Choroid plexus epithelial cell (primary cell): ENCODE measurements at regions not wholly inside any gene's neighbourhood (a gene's known extent, or its start where the extent isn't known, plus 50 kb on each side); places are given as distances from the start of the nearest gene placed in this dataset.

Source experiments
- DNase-seq: peaks from one replicate; pipeline ENCODE4 v3.0.0-alpha.2; 2010; ENCODE audit warnings: low read depth
- H3K4me3 ChIP-seq: 2 replicates; pipeline ENCODE4 v1.5.1; 2011; ENCODE audit warnings: low read depth, mild to moderate bottlenecking, control low read depth, low read length, moderate library complexity
- TF ChIP-seq, protein P1 (sequence below): conservative IDR thresholded peaks from 2 replicates; pipeline ENCODE4 v1.5.1; 2011; ENCODE audit warnings: low read depth, mild to moderate bottlenecking, control low read depth, inconsistent platforms, low read length, moderate library complexity

DNA sequence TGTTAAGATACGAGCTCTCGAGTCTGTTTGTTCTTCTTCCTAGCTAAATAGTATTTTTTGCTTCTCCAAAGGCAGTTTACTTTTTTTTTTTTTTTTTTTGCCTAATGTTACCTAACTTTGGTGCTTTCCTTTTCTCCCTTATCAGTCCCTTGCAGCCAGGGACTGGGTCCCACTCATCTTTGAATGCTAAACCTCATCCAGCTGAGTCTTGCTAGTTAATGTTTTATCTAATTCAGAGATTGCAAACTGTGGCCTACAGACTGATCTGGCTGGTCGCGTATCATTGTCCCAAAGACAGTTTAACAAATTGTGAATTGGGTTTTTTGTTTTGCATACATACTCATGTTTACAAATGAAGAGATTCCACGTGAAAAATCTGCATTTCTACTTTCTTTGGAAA is 95.7 kb upstream of the EFNA5 start:
- H3K4me3 ChIP-seq: no peak overlapping the region
- DNase-seq: no peak
- TF ChIP-seq, protein P1, sequence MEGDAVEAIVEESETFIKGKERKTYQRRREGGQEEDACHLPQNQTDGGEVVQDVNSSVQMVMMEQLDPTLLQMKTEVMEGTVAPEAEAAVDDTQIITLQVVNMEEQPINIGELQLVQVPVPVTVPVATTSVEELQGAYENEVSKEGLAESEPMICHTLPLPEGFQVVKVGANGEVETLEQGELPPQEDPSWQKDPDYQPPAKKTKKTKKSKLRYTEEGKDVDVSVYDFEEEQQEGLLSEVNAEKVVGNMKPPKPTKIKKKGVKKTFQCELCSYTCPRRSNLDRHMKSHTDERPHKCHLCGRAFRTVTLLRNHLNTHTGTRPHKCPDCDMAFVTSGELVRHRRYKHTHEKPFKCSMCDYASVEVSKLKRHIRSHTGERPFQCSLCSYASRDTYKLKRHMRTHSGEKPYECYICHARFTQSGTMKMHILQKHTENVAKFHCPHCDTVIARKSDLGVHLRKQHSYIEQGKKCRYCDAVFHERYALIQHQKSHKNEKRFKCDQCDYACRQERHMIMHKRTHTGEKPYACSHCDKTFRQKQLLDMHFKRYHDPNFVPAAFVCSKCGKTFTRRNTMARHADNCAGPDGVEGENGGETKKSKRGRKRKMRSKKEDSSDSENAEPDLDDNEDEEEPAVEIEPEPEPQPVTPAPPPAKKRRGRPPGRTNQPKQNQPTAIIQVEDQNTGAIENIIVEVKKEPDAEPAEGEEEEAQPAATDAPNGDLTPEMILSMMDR: no peak

DNA sequence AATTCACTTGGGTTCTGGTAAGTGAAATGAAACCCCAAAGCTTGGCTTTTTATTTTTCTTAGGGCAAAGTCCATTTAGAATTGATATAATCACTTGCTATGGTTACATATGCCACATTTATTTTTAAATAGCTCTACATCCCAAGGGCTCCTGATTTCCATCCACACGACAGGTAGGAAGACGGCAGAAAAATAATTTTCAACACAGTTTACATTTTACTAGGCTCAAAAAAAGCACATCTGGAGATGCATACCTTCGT is 95.0 kb upstream of the EFNA5 start:
- DNase-seq: no peak
- H3K4me3 ChIP-seq: no peak overlapping the region
- TF ChIP-seq, protein P1: no peak

DNA sequence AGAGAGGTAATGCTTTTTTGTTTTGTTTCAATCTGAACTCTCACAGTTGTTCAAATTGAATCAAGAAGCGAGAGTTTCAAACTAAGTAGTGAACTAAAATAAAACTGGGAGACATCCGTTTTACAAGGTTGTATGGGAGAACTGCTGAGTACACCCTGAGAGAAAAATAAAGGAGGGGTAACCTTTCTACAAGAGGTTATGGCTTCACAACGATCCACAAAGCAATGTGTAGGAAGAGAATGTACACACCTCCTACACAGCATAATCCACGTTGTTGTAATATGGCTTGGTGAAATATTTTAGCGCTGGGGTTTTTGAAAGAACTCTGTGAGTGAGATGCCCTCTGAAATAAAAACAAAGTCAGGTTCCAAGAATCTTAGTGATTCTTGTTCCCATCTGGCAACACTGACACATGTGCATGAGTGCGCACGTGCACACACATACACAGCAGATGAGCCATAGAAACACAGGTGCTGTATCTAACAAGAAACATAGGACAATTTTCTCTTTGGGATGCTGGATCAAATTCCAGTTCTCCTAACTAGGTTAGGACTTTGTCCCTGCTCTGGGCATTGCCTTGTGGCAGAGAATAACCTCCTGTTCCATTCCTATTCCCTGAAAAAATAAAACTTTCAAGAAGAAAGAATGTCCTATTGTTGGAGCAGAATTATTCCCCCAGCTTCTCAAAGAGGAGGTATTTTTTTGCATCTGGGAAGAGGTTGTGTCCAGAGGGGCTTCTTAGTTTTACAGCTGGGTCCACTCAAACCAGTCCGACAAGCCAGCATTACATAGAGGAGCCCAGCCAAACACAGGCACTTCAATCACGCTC is 94.5 kb upstream of the EFNA5 start:
- H3K4me3 ChIP-seq: no peak overlapping the region
- TF ChIP-seq, protein P1: no peak
- no peak for DNase-seq

DNA sequence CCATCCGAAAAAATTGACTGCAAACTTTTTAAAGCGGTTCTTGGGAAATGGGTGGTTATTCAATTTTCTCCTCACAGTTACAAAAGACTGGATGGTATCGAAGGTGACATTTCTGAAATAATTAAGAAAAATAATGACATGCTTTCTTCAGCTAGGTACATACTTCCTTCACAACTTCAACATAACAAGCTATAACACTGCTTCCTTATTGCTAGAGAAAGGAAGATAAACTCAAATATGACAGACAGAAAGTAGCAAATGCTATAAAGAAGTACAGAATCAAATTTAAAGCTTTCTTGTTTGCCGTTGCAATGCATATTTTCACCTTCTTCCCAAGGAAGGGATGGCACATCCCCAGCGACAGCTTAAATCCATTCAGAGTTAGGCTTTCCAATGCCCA is 93.5 kb upstream of the EFNA5 start:
- no peak overlapping the region for H3K4me3 ChIP-seq
- no peak for DNase-seq
- TF ChIP-seq, protein P1: no peak

DNA sequence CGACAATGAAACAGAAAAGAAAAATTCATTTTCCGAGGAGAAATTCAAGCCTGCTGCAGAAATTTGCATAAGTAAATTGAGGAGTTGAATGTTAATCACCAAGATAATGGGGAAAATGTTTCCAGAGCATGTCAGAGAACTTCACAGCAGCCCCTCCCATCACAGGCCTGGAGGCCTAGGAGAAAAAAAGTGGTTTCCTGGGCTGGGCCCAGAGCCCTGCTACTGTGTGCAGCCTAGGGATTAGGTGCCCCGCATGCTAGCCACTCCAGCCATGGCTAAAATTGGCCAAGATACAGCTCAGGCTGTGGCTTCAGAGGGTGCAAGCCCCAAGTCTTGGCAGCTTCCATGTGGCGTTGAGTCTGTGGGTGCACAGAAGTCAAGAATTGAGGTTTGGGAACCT is 82.7 kb upstream of the EFNA5 start:
- DNase-seq: no peak
- TF ChIP-seq, protein P1: no peak
- no peak overlapping the region for H3K4me3 ChIP-seq

DNA sequence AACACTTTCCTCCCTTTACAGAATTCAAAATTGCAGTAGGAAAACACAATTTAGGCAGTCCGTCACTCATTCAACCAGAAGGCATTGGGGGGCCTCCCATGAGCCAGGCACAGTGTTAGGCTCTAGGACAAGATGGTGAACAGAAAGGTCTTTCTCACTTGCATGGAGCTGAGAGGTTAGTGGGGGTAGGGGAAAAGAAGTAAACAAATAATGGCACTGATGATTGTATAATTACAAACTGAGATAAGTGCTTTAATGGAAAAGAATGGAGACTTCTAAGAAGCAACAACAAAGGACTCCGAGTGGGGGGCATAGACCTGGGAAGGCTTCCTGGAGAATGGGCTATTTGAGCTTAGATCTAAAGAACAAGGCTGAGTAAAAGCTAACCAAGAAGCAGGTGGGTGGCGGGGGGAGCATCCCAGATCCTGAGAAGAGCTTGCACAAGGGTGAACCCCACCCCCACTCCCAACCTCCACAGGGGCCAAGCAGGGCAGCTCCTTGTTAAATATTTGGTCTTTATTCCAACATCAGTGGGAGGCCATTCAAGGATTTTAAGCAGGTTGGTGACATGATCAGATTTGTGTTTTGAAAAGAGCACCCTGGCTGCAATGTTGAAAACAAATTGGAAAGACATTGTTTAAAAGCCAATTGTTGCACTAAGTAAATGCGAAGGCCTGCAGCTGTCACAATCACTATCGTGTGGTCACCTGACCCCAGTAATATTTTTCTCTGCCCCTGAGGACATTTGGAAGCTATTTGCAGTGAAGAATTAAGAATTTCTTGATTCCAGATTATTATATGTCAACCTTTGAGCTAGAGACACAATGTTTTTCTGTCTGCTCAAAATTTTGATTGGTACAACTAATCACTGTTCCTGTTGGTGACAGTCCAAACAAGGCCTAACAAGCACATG is 73.9 kb upstream of the EFNA5 start:
- no peak for DNase-seq
- TF ChIP-seq, protein P1: no peak
- no peak overlapping the region for H3K4me3 ChIP-seq
